ENCODE measurements at regions not wholly inside any gene's neighbourhood (a gene's known extent, or its start where the extent isn't known, plus 50 kb on each side); places are given as distances from the start of the nearest gene placed in this dataset.
"Not testable (repeated sequence)": the region's sequence is repeated elsewhere in the genome, so short reads cannot be mapped to it uniquely, and the experiment has no call there.

- no peaks in the 10 kb centered on the region for H3K9me3 ChIP-seq (replicated peaks; ENCODE audit: low read length)
- H3K36me3 ChIP-seq (ENCODE audit: insufficient read depth, low read length): no peaks in the 10 kb centered on the region
- H3K27me3 ChIP-seq (ENCODE audit: control insufficient read depth, insufficient read depth, low read length): peaks cover 1% of the 10 kb centered on the region
- H3K4me1 ChIP-seq (ENCODE audit: control insufficient read depth, insufficient read depth, low read length): peaks cover 13% of the 10 kb centered on the region
- no peak overlapping the region for H3K9ac ChIP-seq (ENCODE audit: low read depth, low read length)
- no peak overlapping the region for H3K4me2 ChIP-seq (ENCODE audit: low read length)
- no peak overlapping the region for H3K4me3 ChIP-seq (ENCODE audit: low read length)
These were observed 83.0 kb upstream of the ELOVL5 start for GRCh38 chr6:53431704-53432103.

- Histone ChIP-seq H3K4me3 (ENCODE audit: low read length) (no peak overlapping the region), H3K4me2 (ENCODE audit: low read length) (no peak overlapping the region), H3K36me3 (ENCODE audit: insufficient read depth, low read length) (no peaks in the 10 kb centered on the region), H3K9me3 (replicated peaks; ENCODE audit: low read length) (no peaks in the 10 kb centered on the region), H3K27me3 (ENCODE audit: control insufficient read depth, insufficient read depth, low read length) (peaks cover 5% of the 10 kb centered on the region), H3K4me1 (ENCODE audit: control insufficient read depth, insufficient read depth, low read length) (peaks cover 11% of the 10 kb centered on the region), H3K9ac (ENCODE audit: low read depth, low read length) (no peak overlapping the region)
These were observed 80.7 kb upstream of the ELOVL5 start for GRCh38 chr6:53429401-53429800.

GRCh38 chr6:53428886-53429285 is 80.1 kb upstream of the ELOVL5 start:
- Histone ChIP-seq H3K4me1 (ENCODE audit: control insufficient read depth, insufficient read depth, low read length) (peaks cover 11% of the 10 kb centered on the region), H3K9me3 (replicated peaks; ENCODE audit: low read length) (no peaks in the 10 kb centered on the region), H3K4me2 (ENCODE audit: low read length) (no peak overlapping the region), H3K9ac (ENCODE audit: low read depth, low read length) (no peak overlapping the region), H3K27me3 (ENCODE audit: control insufficient read depth, insufficient read depth, low read length) (peaks cover 5% of the 10 kb centered on the region), H3K36me3 (ENCODE audit: insufficient read depth, low read length) (no peaks in the 10 kb centered on the region), H3K4me3 (ENCODE audit: low read length) (no peak overlapping the region)

GRCh38 chr6:53426667-53427270 is 78.0 kb upstream of the ELOVL5 start:
- H3K9me3 ChIP-seq (replicated peaks; ENCODE audit: low read length): no peaks in the 10 kb centered on the region
- H3K4me2 ChIP-seq (ENCODE audit: low read length): no peak overlapping the region
- H3K27me3 ChIP-seq (ENCODE audit: control insufficient read depth, insufficient read depth, low read length): peaks cover 18% of the 10 kb centered on the region
- H3K4me3 ChIP-seq (ENCODE audit: low read length): no peak overlapping the region
- H3K9ac ChIP-seq (ENCODE audit: low read depth, low read length): no peak overlapping the region
- no peaks in the 10 kb centered on the region for H3K36me3 ChIP-seq (ENCODE audit: insufficient read depth, low read length)
- H3K4me1 ChIP-seq (ENCODE audit: control insufficient read depth, insufficient read depth, low read length): no peaks in the 10 kb centered on the region

- no peak overlapping the region for H3K9ac ChIP-seq (ENCODE audit: low read depth, low read length)
- H3K4me3 ChIP-seq (ENCODE audit: low read length): no peak overlapping the region
- no peaks in the 10 kb centered on the region for H3K9me3 ChIP-seq (replicated peaks; ENCODE audit: low read length)
- peaks cover 18% of the 10 kb centered on the region for H3K27me3 ChIP-seq (ENCODE audit: control insufficient read depth, insufficient read depth, low read length)
- no peak overlapping the region for H3K4me2 ChIP-seq (ENCODE audit: low read length)
- no peaks in the 10 kb centered on the region for H3K36me3 ChIP-seq (ENCODE audit: insufficient read depth, low read length)
- H3K4me1 ChIP-seq (ENCODE audit: control insufficient read depth, insufficient read depth, low read length): no peaks in the 10 kb centered on the region
These were observed 77.4 kb upstream of the ELOVL5 start for GRCh38 chr6:53426117-53426516.

GRCh38 chr6:53424976-53425718 is 76.4 kb upstream of the ELOVL5 start:
- H3K27me3 ChIP-seq (ENCODE audit: control insufficient read depth, insufficient read depth, low read length): peaks cover 18% of the 10 kb centered on the region
- no peak overlapping the region for H3K9ac ChIP-seq (ENCODE audit: low read depth, low read length)

GRCh38 chr6:53424300-53424699 is 75.5 kb upstream of the ELOVL5 start:
- Histone ChIP-seq H3K9ac (ENCODE audit: low read depth, low read length) (no peak overlapping the region), H3K9me3 (replicated peaks; ENCODE audit: low read length) (no peaks in the 10 kb centered on the region), H3K4me2 (ENCODE audit: low read length) (no peak overlapping the region), H3K27me3 (ENCODE audit: control insufficient read depth, insufficient read depth, low read length) (peaks cover 22% of the 10 kb centered on the region), H3K4me1 (ENCODE audit: control insufficient read depth, insufficient read depth, low read length) (no peaks in the 10 kb centered on the region), H3K36me3 (ENCODE audit: insufficient read depth, low read length) (no peaks in the 10 kb centered on the region), H3K4me3 (ENCODE audit: low read length) (no peak overlapping the region)

More at GRCh38 chr6:53424976-53425718, 76.4 kb upstream of the ELOVL5 start:
- no peak overlapping the region for H3K4me2 ChIP-seq (ENCODE audit: low read length)
- H3K36me3 ChIP-seq (ENCODE audit: insufficient read depth, low read length): no peaks in the 10 kb centered on the region
- H3K4me3 ChIP-seq (ENCODE audit: low read length): no peak overlapping the region
- no peaks in the 10 kb centered on the region for H3K4me1 ChIP-seq (ENCODE audit: control insufficient read depth, insufficient read depth, low read length)
- H3K9me3 ChIP-seq (replicated peaks; ENCODE audit: low read length): no peaks in the 10 kb centered on the region

GRCh38 chr6:53423560-53423959 is 74.8 kb upstream of the ELOVL5 start:
- not testable (repeated sequence) for H3K9me3 ChIP-seq (replicated peaks; ENCODE audit: low read length); H3K4me2 ChIP-seq (ENCODE audit: low read length); H3K4me3 ChIP-seq (ENCODE audit: low read length); H3K36me3 ChIP-seq (ENCODE audit: insufficient read depth, low read length); H3K4me1 ChIP-seq (ENCODE audit: control insufficient read depth, insufficient read depth, low read length); H3K9ac ChIP-seq (ENCODE audit: low read depth, low read length)
- H3K27me3 ChIP-seq (ENCODE audit: control insufficient read depth, insufficient read depth, low read length): peaks cover 22% of the 10 kb centered on the region

GRCh38 chr6:53419026-53419425 is 70.3 kb upstream of the ELOVL5 start:
- no peak overlapping the region for H3K4me3 ChIP-seq (ENCODE audit: low read length)
- H3K9ac ChIP-seq (ENCODE audit: low read depth, low read length): no peak overlapping the region
- no peak overlapping the region for H3K4me2 ChIP-seq (ENCODE audit: low read length)
- H3K27me3 ChIP-seq (ENCODE audit: control insufficient read depth, insufficient read depth, low read length): peaks cover 24% of the 10 kb centered on the region
- H3K4me1 ChIP-seq (ENCODE audit: control insufficient read depth, insufficient read depth, low read length): no peaks in the 10 kb centered on the region
- no peaks in the 10 kb centered on the region for H3K36me3 ChIP-seq (ENCODE audit: insufficient read depth, low read length)
- H3K9me3 ChIP-seq (replicated peaks; ENCODE audit: low read length): no peaks in the 10 kb centered on the region

- H3K27me3 ChIP-seq (ENCODE audit: control insufficient read depth, insufficient read depth, low read length): peaks cover 23% of the 10 kb centered on the region
- no peak overlapping the region for H3K9ac ChIP-seq (ENCODE audit: low read depth, low read length)
- H3K9me3 ChIP-seq (replicated peaks; ENCODE audit: low read length): no peaks in the 10 kb centered on the region
- no peak overlapping the region for H3K4me3 ChIP-seq (ENCODE audit: low read length)
- no peak overlapping the region for H3K4me2 ChIP-seq (ENCODE audit: low read length)
- H3K4me1 ChIP-seq (ENCODE audit: control insufficient read depth, insufficient read depth, low read length): no peaks in the 10 kb centered on the region
- H3K36me3 ChIP-seq (ENCODE audit: insufficient read depth, low read length): no peaks in the 10 kb centered on the region
These were observed 69.5 kb upstream of the ELOVL5 start for GRCh38 chr6:53418288-53418687.

GRCh38 chr6:53417141-53417540 is 68.4 kb upstream of the ELOVL5 start:
- Histone ChIP-seq H3K4me2 (ENCODE audit: low read length) (no peak overlapping the region), H3K27me3 (ENCODE audit: control insufficient read depth, insufficient read depth, low read length) (peaks cover 14% of the 10 kb centered on the region), H3K36me3 (ENCODE audit: insufficient read depth, low read length) (no peaks in the 10 kb centered on the region), H3K4me1 (ENCODE audit: control insufficient read depth, insufficient read depth, low read length) (no peaks in the 10 kb centered on the region), H3K9ac (ENCODE audit: low read depth, low read length) (no peak overlapping the region), H3K9me3 (replicated peaks; ENCODE audit: low read length) (no peaks in the 10 kb centered on the region), H3K4me3 (ENCODE audit: low read length) (no peak overlapping the region)

GRCh38 chr6:53413326-53413725 is 64.6 kb upstream of the ELOVL5 start:
- Histone ChIP-seq H3K9ac (ENCODE audit: low read depth, low read length) (no peak overlapping the region), H3K9me3 (replicated peaks; ENCODE audit: low read length) (no peaks in the 10 kb centered on the region), H3K4me3 (ENCODE audit: low read length) (no peak overlapping the region), H3K27me3 (ENCODE audit: control insufficient read depth, insufficient read depth, low read length) (peaks cover 11% of the 10 kb centered on the region), H3K4me1 (ENCODE audit: control insufficient read depth, insufficient read depth, low read length) (no peaks in the 10 kb centered on the region), H3K36me3 (ENCODE audit: insufficient read depth, low read length) (no peaks in the 10 kb centered on the region), H3K4me2 (ENCODE audit: low read length) (no peak overlapping the region)
